Natural killer cell (primary cell): ENCODE measurements at regions not wholly inside any gene's neighbourhood (a gene's known extent, or its start where the extent isn't known, plus 50 kb on each side); places are given as distances from the start of the nearest gene placed in this dataset.

ENCODE experiments used
- ATAC-seq, 3 donors: fragments of 150-1000 bp in 2 of 3; fragments of 200-7000 bp in 1 of 3; cut with Tn5 transposase; 1 replicate in 1 of 3; 2 replicates in 2 of 3; pipeline ENCODE4 v1.10.0; 2021; ENCODE audit warnings: mild to moderate bottlenecking in 2 of 3, moderate library complexity in 2 of 3
- DNase-seq, 2 donors: peaks; one replicate each; pipeline versions ENCODE4 v3.0.0 to v3.0.0-alpha.2; 2013 to 2021; ENCODE audit warnings: mixed read lengths in 1 of 2
- H3K27ac ChIP-seq: one replicate; pipeline ENCODE4 v1.5.1; 2013; ENCODE audit warnings: mild to moderate bottlenecking, low read length
- H3K27me3 ChIP-seq: one replicate; pipeline ENCODE4 v1.6.1; 2013; ENCODE audit warnings: low read length; ENCODE audit not compliant: control insufficient read depth, insufficient read depth
- H3K36me3 ChIP-seq: one replicate; pipeline ENCODE4 v1.6.1; 2013; ENCODE audit warnings: low read length; ENCODE audit not compliant: control insufficient read depth, insufficient read depth
- H3K4me1 ChIP-seq: one replicate; pipeline ENCODE4 v1.6.1; 2013; ENCODE audit warnings: low read length; ENCODE audit not compliant: control insufficient read depth, insufficient read depth
- H3K4me3 ChIP-seq: one replicate; pipeline ENCODE4 v1.5.1; 2013; ENCODE audit warnings: low read length
- H3K9me3 ChIP-seq: one replicate; pipeline ENCODE4 v1.6.1; 2013; ENCODE audit warnings: low read length; ENCODE audit not compliant: control insufficient read depth, insufficient read depth
- H3K27ac Mint-ChIP-seq, 2 donors: one replicate each; pipeline ENCODE4 v1.8.0; 2022; ENCODE audit warnings: mild to moderate bottlenecking in 2 of 2, mixed read lengths in 2 of 2, moderate library complexity in 1 of 2
- H3K27me3 Mint-ChIP-seq, 2 donors: one replicate each; pipeline ENCODE4 v1.8.0; 2022; ENCODE audit warnings: low read depth in 2 of 2, mixed read lengths in 2 of 2
- H3K36me3 Mint-ChIP-seq: one replicate; pipeline ENCODE4 v1.8.0; 2022; ENCODE audit warnings: mixed read lengths
- H3K4me1 Mint-ChIP-seq, 2 donors: one replicate each; pipeline ENCODE4 v1.8.0; 2022; ENCODE audit warnings: mixed read lengths in 2 of 2
- H3K4me3 Mint-ChIP-seq: one replicate; pipeline ENCODE4 v1.8.0; 2022; ENCODE audit warnings: mild to moderate bottlenecking, moderate library complexity, mixed read lengths
- H3K9me3 Mint-ChIP-seq, 2 donors: one replicate each; pipeline ENCODE4 v1.8.0; 2022; ENCODE audit warnings: mixed read lengths in 2 of 2
- CTCF ChIP-seq: fragments of 200-600 bp; IDR thresholded peaks from one replicate; pipeline ENCODE4 v1.8.0; 2022; ENCODE audit warnings: antibody characterized with exemption
- WGBS: methylation state at CpG from one replicate; pipeline ENCODE4 v1.1.7; 2013; ENCODE audit warnings: missing lambda C conversion rate; ENCODE audit not compliant: insufficient coverage; 5-methylcytosine and 5-hydroxymethylcytosine counted together
- intact Hi-C: fragments of 100-400 bp; cut with micrococcal nuclease; formaldehyde crosslinking; loops from one replicate; pipeline ENCODE4 v1.14.2; 2022

- no peaks in the 10 kb centered on the region for H3K36me3 Mint-ChIP-seq
- intact Hi-C loops, result no loop called here
- no peak overlapping the region for H3K4me3 ChIP-seq
- no peaks in the 10 kb centered on the region for H3K4me1 Mint-ChIP-seq
- H3K9me3 Mint-ChIP-seq, result no peaks in the 10 kb centered on the region
- DNase-seq (no peak), ATAC-seq (no peak)
- 74% methylated on average over 3 of the region's 3 CpGs for WGBS
- peaks cover 7 to 25% of the 10 kb centered on the region in 2 donors for H3K27me3 Mint-ChIP-seq
- no peaks in the 10 kb centered on the region for H3K27me3 ChIP-seq
- TF ChIP-seq CTCF, result no peak
- H3K4me1 ChIP-seq, result no peaks in the 10 kb centered on the region
- no peak overlapping the region for H3K4me3 Mint-ChIP-seq
- no peak overlapping the region for H3K27ac ChIP-seq
- H3K36me3 ChIP-seq, result no peaks in the 10 kb centered on the region
- H3K27ac Mint-ChIP-seq, result no peak overlapping the region
- H3K9me3 ChIP-seq, result no peaks in the 10 kb centered on the region
Observed at GRCh38 chr17:33615861-33616260, 322.8 kb upstream of the ASIC2 start.

DNA sequence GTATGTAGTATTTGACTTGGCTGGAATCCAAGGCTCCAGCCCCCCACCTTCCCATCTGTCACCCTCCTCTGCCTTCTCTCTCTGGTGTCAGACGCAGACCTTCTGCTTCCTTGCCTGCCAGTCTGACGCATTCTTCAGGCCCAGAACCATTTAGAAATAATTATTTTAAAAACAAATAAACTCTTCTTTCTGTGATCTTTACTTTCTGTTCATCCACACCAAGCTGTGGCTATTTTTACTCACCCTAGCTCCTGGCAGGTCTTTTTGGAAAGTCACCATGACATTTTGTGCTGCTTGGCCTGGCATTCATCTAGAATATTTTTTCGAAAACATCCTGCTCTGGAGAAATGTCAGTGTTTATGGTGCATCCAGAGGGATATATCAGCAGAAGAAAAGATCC lies 330.7 kb upstream of the ASIC2 start:
- ATAC-seq (no peak), DNase-seq (no peak)
- H3K9me3 Mint-ChIP-seq, result no peaks in the 10 kb centered on the region
- TF ChIP-seq CTCF, result no peak
- Histone ChIP-seq H3K4me1 (no peaks in the 10 kb centered on the region), H3K4me3 (no peak overlapping the region), H3K9me3 (no peaks in the 10 kb centered on the region), H3K27me3 (no peaks in the 10 kb centered on the region), H3K36me3 (no peaks in the 10 kb centered on the region), H3K27ac (no peak overlapping the region)
- H3K4me3 Mint-ChIP-seq, result no peak overlapping the region
- 82% methylated on average over 3 of the region's 3 CpGs for WGBS
- no peaks in the 10 kb centered on the region for H3K4me1 Mint-ChIP-seq
- H3K36me3 Mint-ChIP-seq, result no peaks in the 10 kb centered on the region
- intact Hi-C loops, result no loop called here
- H3K27me3 Mint-ChIP-seq, result peaks cover 4 to 19% of the 10 kb centered on the region in 2 donors
- H3K27ac Mint-ChIP-seq, result no peak overlapping the region

DNA sequence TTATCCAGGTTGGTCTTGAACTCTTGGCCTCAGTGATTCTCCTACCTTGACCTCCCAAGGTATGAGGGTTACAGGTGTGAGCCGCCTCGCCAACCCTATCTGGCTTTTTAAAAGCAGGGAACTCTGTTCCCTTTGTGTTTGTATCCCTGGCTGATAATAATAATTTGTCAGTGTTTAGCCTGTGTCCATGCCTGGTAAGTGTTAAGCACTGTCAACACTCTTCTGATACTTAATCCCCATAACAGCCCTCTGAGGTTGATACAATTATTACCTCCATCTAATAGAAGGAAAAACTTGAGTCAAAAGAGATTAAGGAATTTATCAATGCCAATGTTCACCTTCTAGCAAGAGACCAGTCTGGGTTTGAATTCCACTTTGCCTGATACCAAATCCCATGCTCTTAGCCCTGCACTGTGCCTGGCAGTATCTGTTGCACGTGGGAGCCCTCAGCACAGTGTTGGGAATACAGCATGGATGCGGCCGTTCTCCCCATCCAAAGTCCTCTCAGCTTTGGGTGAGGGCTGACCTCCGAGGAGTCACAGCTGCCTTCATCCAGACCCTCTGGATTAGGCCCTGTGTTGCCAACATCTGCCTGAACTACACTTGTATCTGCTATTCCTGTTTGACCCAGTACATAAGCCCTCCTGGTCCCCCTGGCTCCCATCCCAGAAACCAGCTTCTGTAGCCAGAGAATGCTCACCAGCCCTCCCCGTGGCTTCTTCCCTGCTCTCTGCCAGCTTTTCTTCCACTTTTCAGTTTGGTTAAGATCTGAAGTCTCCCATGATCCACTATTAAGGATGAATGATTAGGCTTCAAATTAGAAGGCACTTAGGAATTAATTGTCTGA lies 335.6 kb upstream of the ASIC2 start:
- Histone ChIP-seq H3K4me1 (no peaks in the 10 kb centered on the region), H3K4me3 (no peak overlapping the region), H3K27me3 (peaks cover under 1% of the 10 kb centered on the region), H3K9me3 (no peaks in the 10 kb centered on the region), H3K27ac (no peak overlapping the region), H3K36me3 (no peaks in the 10 kb centered on the region)
- no peak for TF ChIP-seq CTCF
- Mint-ChIP-seq H3K9me3 (no peaks in the 10 kb centered on the region), H3K4me1 (no peaks in the 10 kb centered on the region), H3K27me3 (peaks cover 11 to 25% of the 10 kb centered on the region in 2 donors), H3K27ac (no peak overlapping the region), H3K4me3 (no peak overlapping the region), H3K36me3 (no peaks in the 10 kb centered on the region)
- DNase-seq (no peak), ATAC-seq (no peak)
- intact Hi-C loops, result no loop called here
- 84% methylated on average over 7 of the region's 7 CpGs for WGBS

GRCh38 chr17:33633446-33633845 lies 340.4 kb upstream of the ASIC2 start:
- intact Hi-C loops, result no loop called here
- H3K27me3 Mint-ChIP-seq, result peaks cover 11 to 32% of the 10 kb centered on the region in 2 donors
- no peak overlapping the region for H3K27ac Mint-ChIP-seq
- no peak overlapping the region for H3K27ac ChIP-seq
- no peaks in the 10 kb centered on the region for H3K36me3 Mint-ChIP-seq
- H3K4me3 ChIP-seq, result no peak overlapping the region
- peaks cover 3% of the 10 kb centered on the region for H3K9me3 ChIP-seq
- peaks cover 7 to 9% of the 10 kb centered on the region in 2 donors for H3K4me1 Mint-ChIP-seq
- no peaks in the 10 kb centered on the region for H3K4me1 ChIP-seq
- no peak for DNase-seq
- H3K4me3 Mint-ChIP-seq, result no peak overlapping the region
- no peak for TF ChIP-seq CTCF
- H3K27me3 ChIP-seq, result peaks cover 2% of the 10 kb centered on the region
- 84% methylated on average over 6 of the region's 6 CpGs for WGBS
- no peaks in the 10 kb centered on the region for H3K36me3 ChIP-seq
- H3K9me3 Mint-ChIP-seq, result peaks cover 0 to 3% of the 10 kb centered on the region in 2 donors
- no peak for ATAC-seq
